ENCODE measurements at regions not wholly inside any gene's neighbourhood (a gene's known extent, or its start where the extent isn't known, plus 50 kb on each side); places are given as distances from the start of the nearest gene placed in this dataset.

DNA sequence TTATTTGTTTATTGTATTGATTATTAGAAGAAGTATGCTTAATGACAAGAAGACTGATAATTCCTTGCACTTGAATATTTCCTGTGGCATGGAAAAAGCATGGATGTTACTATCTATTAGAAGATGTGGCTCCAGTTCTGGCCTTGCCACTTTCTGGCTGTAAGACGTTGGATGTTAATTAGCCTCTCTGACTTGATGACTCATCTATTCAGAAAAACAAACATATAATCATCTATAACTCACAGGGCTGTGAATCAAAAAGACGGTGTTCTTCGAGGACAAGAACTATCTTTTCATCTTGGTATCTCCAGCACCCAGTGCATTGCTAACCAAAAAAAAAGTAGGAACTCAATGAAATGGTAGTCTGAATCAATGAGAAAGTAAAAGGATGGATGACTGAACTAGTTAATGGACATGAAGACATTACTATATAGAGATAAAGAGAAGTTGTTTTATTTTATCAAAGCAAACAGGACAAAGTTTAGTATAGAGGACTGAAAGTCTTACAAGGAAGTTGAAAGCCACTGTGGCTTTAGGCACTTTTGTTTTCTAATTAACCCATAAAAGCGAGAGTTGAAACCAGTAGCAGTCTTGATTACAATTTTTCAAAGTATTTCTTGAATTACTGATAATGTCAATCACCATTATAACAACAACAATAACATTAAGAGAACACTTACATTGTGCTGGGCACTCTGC, 145.3 kb downstream of the RND3 start:
- TF ChIP-seq, protein P1, sequence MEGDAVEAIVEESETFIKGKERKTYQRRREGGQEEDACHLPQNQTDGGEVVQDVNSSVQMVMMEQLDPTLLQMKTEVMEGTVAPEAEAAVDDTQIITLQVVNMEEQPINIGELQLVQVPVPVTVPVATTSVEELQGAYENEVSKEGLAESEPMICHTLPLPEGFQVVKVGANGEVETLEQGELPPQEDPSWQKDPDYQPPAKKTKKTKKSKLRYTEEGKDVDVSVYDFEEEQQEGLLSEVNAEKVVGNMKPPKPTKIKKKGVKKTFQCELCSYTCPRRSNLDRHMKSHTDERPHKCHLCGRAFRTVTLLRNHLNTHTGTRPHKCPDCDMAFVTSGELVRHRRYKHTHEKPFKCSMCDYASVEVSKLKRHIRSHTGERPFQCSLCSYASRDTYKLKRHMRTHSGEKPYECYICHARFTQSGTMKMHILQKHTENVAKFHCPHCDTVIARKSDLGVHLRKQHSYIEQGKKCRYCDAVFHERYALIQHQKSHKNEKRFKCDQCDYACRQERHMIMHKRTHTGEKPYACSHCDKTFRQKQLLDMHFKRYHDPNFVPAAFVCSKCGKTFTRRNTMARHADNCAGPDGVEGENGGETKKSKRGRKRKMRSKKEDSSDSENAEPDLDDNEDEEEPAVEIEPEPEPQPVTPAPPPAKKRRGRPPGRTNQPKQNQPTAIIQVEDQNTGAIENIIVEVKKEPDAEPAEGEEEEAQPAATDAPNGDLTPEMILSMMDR (conservative IDR thresholded peaks at IDR 0.05; ENCODE audit: low read length) = no peak
- no peak for TF ChIP-seq EZH2phosphoT487 (IDR thresholded peaks at IDR 0.05; ENCODE audit: borderline replicate concordance)

All from Loucy (cell line).